Hematopoietic multipotent progenitor cell (in vitro differentiated cells): ENCODE measurements at regions not wholly inside any gene's neighbourhood (a gene's known extent, or its start where the extent isn't known, plus 50 kb on each side); places are given as distances from the start of the nearest gene placed in this dataset.
"Not testable (repeated sequence)": the region's sequence is repeated elsewhere in the genome, so short reads cannot be mapped to it uniquely, and the experiment has no call there.

Experiments
- DNase-seq, 3 donors: peaks; one replicate each; pipeline ENCODE4 v3.0.0-alpha.2; 2011 to 2015; ENCODE audit warnings: low read depth in 2 of 3, low spot score in 2 of 3

DNA sequence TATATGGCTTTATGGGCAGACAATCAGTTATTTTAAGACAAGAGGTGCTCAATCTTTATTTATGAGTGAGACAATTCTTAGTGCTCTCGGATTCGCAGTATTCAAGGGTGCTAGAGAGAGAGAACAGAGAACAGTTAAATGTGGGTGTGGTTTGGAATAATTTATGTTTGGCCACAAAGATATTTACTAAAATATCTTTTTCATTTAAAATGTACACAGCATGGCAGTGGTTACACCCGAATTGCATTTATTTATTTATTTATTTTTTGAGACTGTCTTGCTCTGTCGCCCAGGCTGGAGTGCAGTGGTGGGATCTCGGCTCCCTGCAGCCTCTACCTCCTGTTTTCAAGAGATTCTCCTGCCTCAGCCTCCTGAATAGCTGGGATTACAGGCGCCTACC lies 109.2 kb downstream of the CDCA7 start:
- no peak for DNase-seq

DNA sequence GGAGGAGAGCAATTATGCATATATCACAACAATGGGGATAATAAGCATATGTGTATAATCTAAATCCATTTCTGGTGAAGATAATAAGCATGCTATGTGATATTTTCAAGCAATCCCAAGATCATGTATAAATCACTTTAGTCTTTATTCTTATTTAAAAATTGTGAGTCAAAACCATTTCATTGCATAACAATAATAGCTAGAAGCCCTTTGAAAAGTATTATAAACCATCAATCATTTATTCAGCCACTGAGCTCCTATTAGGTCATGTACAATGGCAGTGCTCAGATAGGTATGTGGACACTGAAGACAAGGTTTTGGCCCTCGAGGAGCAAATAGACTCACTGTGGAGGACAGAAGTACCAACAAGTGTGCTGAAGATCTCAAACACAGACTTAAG lies 113.1 kb downstream of the CDCA7 start:
- DNase-seq, result no peak

DNA sequence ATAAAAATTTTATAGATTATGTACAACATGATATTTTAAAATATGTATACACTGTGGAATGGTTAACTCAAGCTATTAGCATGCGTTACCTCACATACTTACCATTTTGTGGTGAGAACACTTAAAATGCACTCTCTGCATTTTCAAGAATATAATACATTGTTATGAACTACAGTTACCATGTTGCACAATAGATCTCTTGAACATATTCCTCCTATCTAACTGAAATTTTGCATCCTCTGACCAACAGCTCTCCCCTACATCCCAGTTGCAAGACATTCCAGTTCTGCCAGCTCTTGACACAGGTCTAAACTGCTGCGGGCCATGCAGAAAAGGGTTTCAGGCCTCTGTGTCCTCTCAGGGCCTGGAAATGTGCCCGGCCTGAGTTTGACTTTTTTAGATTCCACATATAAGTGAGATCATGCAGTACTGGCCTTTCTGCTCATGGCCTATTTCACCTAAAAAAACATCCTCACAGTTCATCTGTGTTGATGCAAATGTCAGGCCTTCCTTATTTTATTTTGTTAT lies 113.7 kb downstream of the CDCA7 start:
- no peak for DNase-seq

DNA sequence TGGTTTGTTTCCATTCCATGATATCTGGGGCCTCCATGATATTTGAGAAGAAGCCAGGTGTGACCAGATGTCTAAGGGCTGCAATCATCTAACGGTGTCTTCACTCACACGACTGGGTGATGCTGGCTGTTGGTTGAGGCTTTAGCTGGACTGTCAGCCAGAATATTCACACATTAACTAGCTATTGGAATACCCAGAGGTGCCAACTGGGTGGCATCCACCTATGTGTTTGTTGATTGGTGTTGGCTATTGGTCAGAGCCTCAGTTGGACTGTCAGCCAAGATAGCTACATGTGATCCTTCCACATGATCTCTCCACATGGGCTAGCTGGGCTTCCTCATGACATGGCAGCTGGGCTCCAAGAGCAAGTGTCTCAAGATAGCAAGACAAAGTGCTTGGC lies 117.4 kb downstream of the CDCA7 start:
- DNase-seq, result no peak

DNA sequence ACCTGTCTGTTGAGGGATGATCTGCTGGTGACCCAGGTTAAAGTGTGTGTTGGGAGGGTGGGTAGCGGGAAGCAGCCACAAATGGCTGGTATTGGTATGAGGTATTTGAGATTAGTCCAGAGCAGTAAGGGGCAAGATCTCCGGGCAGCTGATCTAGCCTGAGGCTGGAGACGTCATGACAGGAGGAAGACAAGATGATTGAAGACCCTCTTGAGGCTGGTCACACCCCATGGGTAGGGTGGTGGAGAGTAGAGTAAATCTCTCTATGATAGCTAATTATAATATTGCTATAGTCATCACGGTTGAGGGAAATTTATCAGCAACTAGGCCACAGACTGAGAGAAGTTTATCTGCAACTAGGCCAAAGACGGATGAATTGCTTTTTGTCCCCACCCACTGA lies 128.5 kb downstream of the CDCA7 start:
- no peak for DNase-seq

DNA sequence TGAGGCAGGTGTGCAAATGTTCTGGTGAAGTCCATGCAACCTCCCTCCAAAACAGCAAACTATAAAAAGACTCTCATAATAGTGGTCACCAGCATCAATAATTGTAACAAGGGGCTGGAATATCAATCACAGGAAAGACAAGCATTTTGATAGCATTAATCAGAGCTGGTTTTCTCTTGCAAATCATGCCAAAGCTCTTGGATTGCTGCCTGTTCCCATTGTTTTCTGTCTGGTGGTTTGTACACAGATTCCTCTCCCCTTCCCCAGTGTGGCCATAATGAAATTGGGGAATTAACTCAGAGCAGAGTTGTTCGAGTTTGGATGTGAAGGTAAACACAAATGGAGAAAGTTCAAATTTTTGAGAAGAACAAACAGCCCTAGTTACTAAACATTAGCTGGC lies 134.2 kb downstream of the CDCA7 start:
- DNase-seq, result no peak

DNA sequence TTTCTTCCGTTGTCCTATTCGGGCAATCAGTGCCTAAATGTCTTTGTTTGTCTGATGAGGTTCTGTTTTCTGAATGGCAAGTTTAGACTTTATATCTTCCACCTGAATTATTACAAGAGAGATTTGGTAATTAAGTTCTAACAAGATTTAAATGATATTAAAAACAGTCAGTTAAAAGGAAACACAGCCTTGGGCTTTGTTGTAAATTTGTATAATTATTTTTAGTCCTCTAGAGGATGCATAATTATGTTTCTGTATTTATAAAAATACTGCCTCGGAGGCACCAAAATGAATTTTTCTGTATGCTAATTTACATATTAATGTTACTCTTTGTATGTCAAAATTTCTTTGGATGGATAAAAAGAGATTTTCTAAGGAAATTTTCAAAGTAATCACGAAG lies 136.7 kb downstream of the CDCA7 start:
- no peak for DNase-seq

DNA sequence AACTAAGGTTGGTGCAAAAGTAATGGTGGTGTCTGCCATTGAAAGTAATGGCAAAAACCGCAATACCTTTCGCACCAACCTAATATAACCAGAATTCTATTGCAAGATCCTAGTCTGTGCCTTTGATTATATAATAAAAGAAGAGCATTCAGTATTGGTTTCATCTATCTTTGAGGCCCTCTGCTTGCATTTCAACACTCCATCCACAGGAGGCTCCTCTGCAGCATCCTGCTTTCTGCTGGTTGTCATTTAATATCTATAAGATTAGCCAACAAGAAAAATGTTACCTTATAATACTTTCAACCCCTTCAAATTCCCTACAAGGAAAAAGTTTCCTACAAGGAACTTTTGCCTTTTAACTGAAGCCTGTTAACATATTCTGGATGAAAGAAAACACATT lies 139.2 kb downstream of the CDCA7 start:
- DNase-seq, result no peak

DNA sequence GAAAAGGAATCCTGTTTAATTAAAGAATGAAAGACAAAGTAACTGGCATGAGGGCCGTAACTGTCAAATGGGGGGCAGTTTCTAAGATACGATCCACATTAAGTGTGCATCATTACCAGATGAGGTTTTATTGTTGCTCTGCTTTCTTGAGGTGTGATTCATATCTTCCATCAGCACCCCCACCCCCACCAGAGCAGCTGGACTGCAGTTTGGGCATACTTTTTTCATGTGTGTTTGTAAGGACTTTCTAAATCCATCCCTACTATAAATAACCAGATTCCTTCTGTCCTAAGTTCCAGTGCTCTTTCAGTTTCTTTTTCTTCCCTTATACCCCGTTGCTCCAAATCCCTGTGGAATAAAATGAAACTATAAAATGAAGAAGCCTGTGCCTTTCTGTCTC lies 142.1 kb downstream of the CDCA7 start:
- no peak for DNase-seq

DNA sequence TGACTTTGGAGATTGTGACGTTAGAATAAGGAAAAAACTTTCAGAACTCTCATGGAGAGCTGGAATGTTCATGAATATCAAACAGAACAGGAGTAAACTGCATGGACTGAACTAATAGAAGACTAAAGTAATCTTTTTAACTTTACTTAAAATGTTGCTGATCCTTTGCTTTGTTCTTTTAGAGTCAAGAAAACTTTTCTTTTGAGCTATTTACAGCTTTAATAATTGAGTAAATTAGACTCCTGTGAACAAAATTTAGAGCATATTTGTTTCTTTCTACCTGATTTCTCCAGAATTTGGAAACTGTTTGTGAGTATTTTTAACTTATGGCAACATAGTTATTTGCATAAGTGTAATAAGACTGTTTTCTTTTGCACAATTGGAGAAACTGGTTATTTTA lies 146.3 kb downstream of the CDCA7 start:
- no peak for DNase-seq

DNA sequence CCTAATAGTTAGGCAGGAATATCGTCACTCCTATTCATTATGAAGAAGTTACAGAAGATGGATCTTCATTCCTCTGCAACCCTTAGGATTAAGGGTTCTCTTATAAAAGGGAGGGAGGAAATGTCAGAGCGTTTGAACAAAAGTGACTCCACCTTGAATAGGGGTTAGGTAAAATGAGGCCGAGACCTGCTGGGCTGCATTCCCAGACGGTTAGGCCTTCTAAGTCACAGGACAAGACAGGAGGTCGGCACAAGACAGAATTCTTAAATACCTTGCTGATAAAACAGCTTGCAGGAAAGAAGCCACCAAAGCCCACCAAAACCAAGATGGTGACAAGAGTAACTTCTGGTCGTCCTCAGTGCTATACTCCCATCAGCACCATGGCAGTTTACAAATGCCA lies 147.6 kb downstream of the CDCA7 start:
- DNase-seq, result no peak

DNA sequence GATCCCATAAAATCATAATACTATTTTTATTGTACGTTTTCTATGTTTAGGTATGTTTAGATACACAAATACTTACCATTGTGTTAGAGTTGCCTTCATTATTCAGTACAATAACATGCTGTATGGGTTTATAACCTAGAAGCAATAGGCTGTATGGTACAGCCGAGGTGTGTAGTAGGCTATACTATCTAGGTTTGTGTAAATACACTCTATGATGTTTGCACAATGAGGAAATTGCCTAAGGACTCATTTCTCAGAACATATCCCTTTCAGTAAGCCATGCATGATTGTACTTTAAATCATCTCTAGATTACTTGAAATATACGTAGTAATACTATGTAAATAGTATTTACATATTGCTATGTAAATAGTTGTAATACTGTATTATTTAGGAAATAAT lies 156.7 kb downstream of the CDCA7 start:
- DNase-seq, result no peak

DNA sequence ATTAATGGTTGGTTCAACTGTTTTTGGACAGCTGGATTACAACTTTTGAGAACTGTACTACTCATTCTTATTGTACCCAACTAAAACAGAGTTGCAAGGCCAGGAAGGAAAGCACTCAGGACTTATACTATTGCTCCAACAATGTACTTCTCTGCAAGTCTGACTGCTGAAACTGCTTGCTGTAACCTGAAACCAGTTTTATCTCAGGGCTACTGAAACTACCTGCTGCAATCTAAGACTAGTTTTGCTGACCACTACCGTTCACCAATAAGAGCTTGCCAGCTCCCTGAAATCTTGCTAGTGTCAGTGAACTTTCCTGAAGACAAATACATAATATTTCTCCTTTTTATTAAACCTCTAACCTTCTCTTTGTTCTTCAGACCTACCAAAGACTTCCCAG lies 157.3 kb downstream of the CDCA7 start:
- no peak for DNase-seq

DNA sequence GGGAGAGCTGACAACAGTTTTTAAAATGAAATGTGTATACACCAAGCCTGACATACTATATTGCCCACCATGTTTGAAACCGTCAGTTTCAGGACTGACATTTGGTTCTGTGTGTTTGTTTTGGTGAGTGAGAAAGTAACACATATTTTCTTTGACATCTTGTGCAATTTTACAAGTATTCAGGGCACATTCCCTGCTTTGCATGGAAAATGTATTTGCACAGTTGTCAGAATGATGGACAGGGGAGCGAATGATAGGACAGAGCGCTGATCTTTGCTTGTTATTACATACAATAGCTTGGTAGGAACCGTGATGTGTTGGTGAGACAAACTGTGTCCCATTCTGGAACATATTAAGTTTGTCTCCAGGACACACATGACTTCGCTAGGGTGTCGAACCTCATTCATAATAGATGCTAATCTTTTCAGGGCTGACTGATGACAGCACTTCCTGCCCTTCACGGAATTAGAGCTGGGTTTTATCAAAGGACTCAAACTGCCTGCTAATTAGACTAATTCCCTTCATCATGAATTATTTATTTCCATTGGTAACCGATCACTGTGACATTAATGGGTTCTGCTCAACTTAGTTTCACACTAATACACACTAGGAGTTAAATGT lies 158.5 kb downstream of the CDCA7 start:
- no peak for DNase-seq

DNA sequence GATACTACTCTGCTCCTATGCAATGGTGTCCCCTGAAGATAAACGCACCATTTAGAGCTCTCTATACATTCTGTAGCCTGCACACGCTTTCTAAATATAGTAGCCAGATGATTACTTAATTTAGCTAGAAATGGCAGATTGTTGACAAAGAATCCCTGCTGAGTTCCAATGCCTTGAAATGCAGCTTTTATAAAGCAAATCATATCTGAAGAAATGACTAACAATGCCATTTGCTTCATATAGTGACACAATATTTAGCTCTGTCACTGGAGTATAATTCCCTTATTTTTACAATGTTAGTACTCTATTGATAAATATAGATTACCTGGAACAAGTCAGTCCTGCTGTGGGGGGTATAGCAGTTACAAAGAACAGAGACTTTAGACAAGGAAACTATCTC lies 166.2 kb downstream of the CDCA7 start:
- DNase-seq, result no peak

DNA sequence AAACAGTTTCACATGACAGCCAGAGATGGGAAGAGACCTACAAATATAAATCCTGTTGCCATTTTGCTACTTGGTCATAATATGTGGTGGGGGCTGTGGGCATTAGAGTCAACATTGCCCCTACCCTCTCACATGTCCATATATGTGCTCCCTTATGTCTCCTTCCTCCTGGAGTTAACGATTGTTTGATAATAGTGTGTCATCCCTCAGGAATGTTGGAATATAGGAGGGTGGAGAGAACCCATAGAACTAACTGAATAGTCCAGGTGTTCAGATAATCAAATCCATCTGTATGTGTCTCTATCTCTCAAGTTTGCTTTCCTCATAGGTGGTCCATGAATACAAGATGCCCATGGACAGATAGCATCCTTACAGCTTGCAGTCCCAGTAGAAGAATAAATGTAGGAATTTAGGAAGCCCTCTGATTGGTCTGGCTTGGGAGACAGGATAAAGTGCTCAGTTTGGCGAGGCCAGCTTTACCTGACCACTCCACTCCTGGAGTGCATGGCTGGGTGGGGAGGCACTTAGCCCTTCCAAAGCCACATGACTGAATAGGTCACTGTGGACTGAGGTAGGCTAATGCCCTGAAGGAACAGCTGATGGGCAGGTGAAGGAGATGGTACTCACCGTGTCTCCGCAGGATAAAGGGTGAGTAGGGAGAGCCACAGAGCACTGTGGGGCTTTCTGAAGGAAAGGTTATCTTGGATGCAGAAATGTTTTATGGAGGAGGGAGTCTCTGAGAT lies 166.9 kb downstream of the CDCA7 start:
- DNase-seq, result no peak

DNA sequence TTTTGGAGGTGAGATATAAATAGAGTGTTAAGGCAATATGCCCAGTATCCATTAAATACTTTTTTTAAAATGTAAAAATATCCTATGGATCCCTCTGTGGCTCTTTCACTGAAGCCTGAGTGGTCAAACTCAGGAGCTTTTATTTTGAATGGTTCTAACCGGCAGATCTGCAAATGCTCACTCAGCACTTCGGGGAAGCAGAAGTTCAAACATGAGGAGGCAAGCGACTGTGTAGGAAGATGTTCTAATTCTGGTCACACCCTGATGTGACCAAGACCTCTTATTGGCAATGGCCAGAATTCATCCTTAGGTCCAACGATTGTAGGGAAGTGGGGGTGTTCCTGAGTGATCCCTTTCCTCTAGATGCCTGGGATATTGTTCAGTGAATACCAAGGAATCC lies 168.8 kb downstream of the CDCA7 start:
- no peak for DNase-seq

DNA sequence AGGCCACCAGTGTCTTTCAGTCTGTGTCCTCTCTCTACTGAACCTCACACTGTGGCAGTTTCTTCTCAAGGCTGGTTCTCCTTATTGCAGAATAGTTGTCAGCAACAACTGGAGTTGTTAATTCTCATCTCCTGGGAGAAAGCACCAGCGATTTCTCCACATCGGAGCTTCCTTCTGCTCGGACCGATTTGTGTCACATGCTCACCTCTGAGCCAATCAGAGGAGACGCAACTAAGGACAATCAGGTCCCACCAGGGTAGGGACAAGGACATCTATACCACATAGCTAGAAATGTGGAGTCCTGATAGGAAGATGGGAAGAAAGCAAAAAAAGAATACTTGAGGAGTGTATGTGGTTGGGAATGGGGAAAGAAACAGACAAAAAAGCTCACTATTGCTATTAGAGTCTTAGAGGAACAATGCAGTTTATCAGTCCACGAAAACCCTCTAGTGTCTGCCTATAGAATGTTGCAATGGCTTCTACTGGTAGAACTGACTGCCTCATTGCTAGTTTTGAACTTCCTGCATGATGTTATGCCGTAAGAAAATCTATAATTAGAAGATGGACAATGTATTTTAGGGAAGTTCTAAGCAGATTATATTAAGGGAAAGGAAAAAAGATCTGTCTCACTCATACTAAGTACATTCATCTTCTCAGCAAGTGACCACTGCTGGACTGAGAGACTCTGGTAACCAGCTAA lies 169.7 kb downstream of the CDCA7 start:
- no peak for DNase-seq

DNA sequence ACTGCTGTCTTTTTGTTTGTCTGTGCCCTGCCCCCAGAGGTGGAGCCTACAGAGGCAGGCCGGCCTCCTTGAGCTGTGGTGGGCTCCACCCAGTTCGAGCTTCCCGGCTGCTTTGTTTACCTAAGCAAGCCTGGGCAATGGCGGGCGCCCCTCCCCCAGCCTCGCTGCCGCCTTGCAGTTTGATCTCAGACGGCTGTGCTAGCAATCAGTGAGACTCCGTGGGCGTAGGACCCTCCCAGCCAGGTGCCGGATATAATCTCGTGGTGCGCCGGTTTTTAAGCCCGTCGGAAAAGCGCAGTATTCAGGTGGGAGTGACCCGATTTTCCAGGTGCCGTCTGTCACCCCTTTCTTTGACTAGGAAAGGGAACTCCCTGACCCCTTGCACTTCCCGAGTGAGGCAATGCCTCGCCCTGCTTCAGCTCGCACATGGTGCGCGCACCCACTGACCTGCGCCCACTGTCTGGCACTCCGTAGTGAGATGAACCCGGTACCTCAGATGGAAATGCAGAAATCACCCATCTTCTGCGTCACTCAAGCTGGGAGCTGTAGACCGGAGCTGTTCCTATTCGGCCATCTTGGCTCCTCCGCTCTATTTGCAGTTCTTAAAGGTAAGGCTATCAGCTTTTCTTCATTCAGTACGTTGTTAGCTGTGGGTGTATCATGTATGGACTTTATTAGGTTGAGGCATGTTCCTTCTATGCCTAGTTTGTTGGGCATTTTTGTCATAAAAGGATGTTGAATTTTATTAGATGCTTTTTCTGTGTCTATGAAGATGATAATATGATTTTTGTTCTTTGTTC lies 178.3 kb downstream of the CDCA7 start:
- not testable (repeated sequence) for DNase-seq

DNA sequence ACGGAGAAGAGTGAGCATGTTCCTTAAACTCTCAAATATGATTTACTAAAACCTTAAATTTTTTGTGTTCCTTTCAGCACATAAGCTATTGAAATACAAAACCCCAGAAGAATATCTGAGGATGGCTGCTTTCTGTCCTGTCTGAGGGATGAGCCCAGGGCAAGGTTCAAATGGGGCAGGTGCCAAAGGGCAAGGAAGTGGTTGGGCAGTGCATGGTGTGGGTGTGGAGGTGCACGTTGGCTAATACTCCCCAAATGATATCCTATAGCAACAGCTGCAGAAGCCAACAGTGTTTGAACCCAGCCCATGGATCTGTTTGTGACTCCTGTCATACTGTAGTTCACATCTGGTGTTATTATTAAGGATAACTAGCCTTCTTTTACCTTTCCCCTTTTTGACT lies 183.0 kb downstream of the CDCA7 start:
- no peak for DNase-seq

DNA sequence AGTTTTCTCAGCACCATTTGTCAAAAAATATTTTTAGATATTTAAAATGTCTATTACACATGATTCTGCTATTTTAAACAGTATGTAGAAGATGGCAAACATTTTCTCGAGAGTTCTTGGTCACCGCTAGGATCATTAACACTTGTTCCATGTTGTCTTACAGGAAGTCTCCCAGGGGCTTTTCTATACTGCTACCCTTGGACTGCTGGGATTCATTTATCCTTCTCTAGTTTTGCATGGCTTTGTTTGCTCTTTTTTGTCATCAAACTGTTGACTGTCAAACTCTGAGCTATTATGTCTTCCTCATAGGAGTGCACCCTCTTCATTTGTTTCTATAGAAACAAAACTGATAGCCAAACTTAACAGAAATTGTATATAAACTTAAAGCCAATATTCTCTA lies 184.9 kb downstream of the CDCA7 start:
- no peak for DNase-seq
